OCI-LY3 (cell line): ENCODE measurements at regions not wholly inside any gene's neighbourhood (a gene's known extent, or its start where the extent isn't known, plus 50 kb on each side); places are given as distances from the start of the nearest gene placed in this dataset.

ENCODE experiments used
- H2AFZ ChIP-seq: fragments of 200-600, 300-600 bp; shearing (Covaris generic); 2 replicates; pipeline ENCODE4 v1.6.0; 2014; ENCODE audit warnings: antibody characterized with exemption, low read depth, low read length
- H3K27ac ChIP-seq: fragments of 200-600, 300-600 bp; sonication (generic); 2 replicates; pipeline ENCODE4 v1.5.1; 2014; ENCODE audit warnings: mild to moderate bottlenecking, low read length, moderate library complexity, mixed read lengths
- H3K27me3 ChIP-seq: fragments of 200-600, 300-600 bp; sonication (generic); 2 replicates; pipeline ENCODE4 v1.6.1; 2014; ENCODE audit warnings: low read depth, low read length, mixed read lengths
- H3K36me3 ChIP-seq: fragments of 200-600, 300-600 bp; sonication (generic); replicated peaks from 2 replicates; pipeline ENCODE3; 2014; ENCODE audit warnings: low read depth, low read length, mixed read lengths
- H3K4me1 ChIP-seq: fragments of 300-600, 200-600 bp; sonication (generic); 2 replicates; pipeline ENCODE4 v1.6.1; 2014; ENCODE audit warnings: low read length, mixed read lengths
- H3K4me2 ChIP-seq: fragments of 200-600, 300-600 bp; sonication (generic); 2 replicates; pipeline ENCODE4 v1.6.1; 2014; ENCODE audit warnings: low read length, mixed read lengths
- H3K4me3 ChIP-seq: fragments of 300-600, 200-600 bp; sonication (generic); 2 replicates; pipeline ENCODE4 v1.5.1; 2014; ENCODE audit warnings: antibody characterized with exemption, mild to moderate bottlenecking, low read length, moderate library complexity
- H3K79me2 ChIP-seq: fragments of 300-600, 200-600 bp; shearing (Covaris generic); 2 replicates; pipeline ENCODE4 v1.6.1; 2014; ENCODE audit warnings: mild to moderate bottlenecking, low read length, mixed read lengths
- H3K9ac ChIP-seq: fragments of 300-600, 200-600 bp; shearing (Covaris generic); 2 replicates; pipeline ENCODE4 v1.6.0; 2014; ENCODE audit warnings: mild to moderate bottlenecking, low read length, moderate library complexity
- H3K9me3 ChIP-seq: fragments of 200-600, 300-600 bp; shearing (Covaris generic); 2 replicates; pipeline ENCODE4 v1.6.1; 2014; ENCODE audit warnings: low read length, mixed read lengths; ENCODE audit not compliant: insufficient read depth
- H4K20me1 ChIP-seq: fragments of 200-600, 300-600 bp; sonication (generic); 2 replicates; pipeline ENCODE4 v1.6.1; 2016; ENCODE audit warnings: low read length, mixed read lengths; ENCODE audit not compliant: insufficient read depth
- CTCF ChIP-seq: fragments of 200-600, 300-600 bp; sonication (generic); IDR thresholded peaks from 2 replicates; pipeline ENCODE4 v1.5.1; 2014; ENCODE audit warnings: antibody characterized with exemption, low read length, low read depth
- EZH2phosphoT487 ChIP-seq: fragments of 200-600 bp; shearing (Covaris generic); IDR thresholded peaks from 2 replicates; pipeline ENCODE4 v1.6.1; 2018; ENCODE audit warnings: antibody characterized with exemption, mixed run types, low read depth

GRCh38 chr4:112910109-112910736, 139.2 kb upstream of the ANK2 start:
- Histone ChIP-seq H3K27ac (peak overlapping the region; percentile 75), H3K79me2 (no peaks in the 10 kb centered on the region), H3K4me1 (peaks cover 32% of the 10 kb centered on the region), H4K20me1 (no peaks in the 10 kb centered on the region), H3K27me3 (no peaks in the 10 kb centered on the region), H3K36me3 (no peaks in the 10 kb centered on the region), H3K9ac (peak overlapping the region; percentile 28), H3K4me2 (peak overlapping the region; percentile 70), H3K9me3 (no peaks in the 10 kb centered on the region), H3K4me3 (peak overlapping the region; percentile 71), H2AFZ (peak overlapping the region; percentile 23; the same call in 1 of the 2 replicates)
- TF ChIP-seq CTCF, result peak; percentile 26; the same call in 1 of the 2 replicates
- TF ChIP-seq EZH2phosphoT487, result no peak

GRCh38 chr4:112916868-112917267, 132.6 kb upstream of the ANK2 start:
- Histone ChIP-seq H4K20me1 (no peaks in the 10 kb centered on the region), H3K27ac (no peak overlapping the region), H3K36me3 (no peaks in the 10 kb centered on the region), H3K9ac (no peak overlapping the region), H3K4me1 (peaks cover 21% of the 10 kb centered on the region), H2AFZ (no peak overlapping the region), H3K9me3 (no peaks in the 10 kb centered on the region), H3K79me2 (no peaks in the 10 kb centered on the region), H3K4me2 (no peak overlapping the region), H3K4me3 (no peak overlapping the region), H3K27me3 (no peaks in the 10 kb centered on the region)
- TF ChIP-seq CTCF (no peak), EZH2phosphoT487 (no peak)

- H3K27ac ChIP-seq, result no peak overlapping the region
- H4K20me1 ChIP-seq, result no peaks in the 10 kb centered on the region
- no peak overlapping the region for H2AFZ ChIP-seq
- H3K4me3 ChIP-seq, result no peak overlapping the region
- TF ChIP-seq CTCF (no peak), EZH2phosphoT487 (no peak)
- H3K4me2 ChIP-seq, result peak overlapping the region; percentile 5; the same call in 1 of the 2 replicates
- peaks cover 18% of the 10 kb centered on the region for H3K4me1 ChIP-seq
- no peak overlapping the region for H3K9ac ChIP-seq
- H3K27me3 ChIP-seq, result no peaks in the 10 kb centered on the region
- no peaks in the 10 kb centered on the region for H3K36me3 ChIP-seq
- no peaks in the 10 kb centered on the region for H3K79me2 ChIP-seq
- H3K9me3 ChIP-seq, result no peaks in the 10 kb centered on the region
Measured at GRCh38 chr4:112923516-112923915, 125.9 kb upstream of the ANK2 start.

- Histone ChIP-seq H3K4me1 (peaks cover 18% of the 10 kb centered on the region), H3K79me2 (no peaks in the 10 kb centered on the region), H3K27ac (no peak overlapping the region), H3K9me3 (no peaks in the 10 kb centered on the region), H3K27me3 (no peaks in the 10 kb centered on the region), H3K36me3 (no peaks in the 10 kb centered on the region), H2AFZ (no peak overlapping the region), H3K9ac (no peak overlapping the region), H3K4me2 (no peak overlapping the region), H3K4me3 (no peak overlapping the region), H4K20me1 (no peaks in the 10 kb centered on the region)
- TF ChIP-seq EZH2phosphoT487, result no peak
- no peak for TF ChIP-seq CTCF
Measured at GRCh38 chr4:112926819-112927218, 122.6 kb upstream of the ANK2 start.
